Karpas-422 (cell line): ENCODE measurements at regions not wholly inside any gene's neighbourhood (a gene's known extent, or its start where the extent isn't known, plus 50 kb on each side); places are given as distances from the start of the nearest gene placed in this dataset.

ENCODE experiments used
- DNase-seq: peaks from one replicate; pipeline ENCODE4 v3.0.0-alpha.2; 2015
- H2AFZ ChIP-seq: fragments of 200-600 bp; sonication (generic); 2 replicates; pipeline ENCODE4 v1.6.1; 2014; ENCODE audit warnings: antibody characterized with exemption, low read length, mixed read lengths
- H3K27ac ChIP-seq: fragments of 200-600 bp; sonication (generic); 2 replicates; pipeline ENCODE4 v1.5.1; 2014; ENCODE audit warnings: mild to moderate bottlenecking, low read length, moderate library complexity
- H3K27me3 ChIP-seq: fragments of 200-600 bp; sonication (generic); 2 replicates; pipeline ENCODE4 v1.6.1; 2014; ENCODE audit warnings: low read length, mixed read lengths
- H3K36me3 ChIP-seq: fragments of 200-600 bp; sonication (generic); 2 replicates; pipeline ENCODE4 v1.6.1; 2014; ENCODE audit warnings: low read length, mixed read lengths; ENCODE audit not compliant: insufficient read depth
- H3K4me1 ChIP-seq: fragments of 200-600 bp; sonication (generic); 2 replicates; pipeline ENCODE4 v1.6.1; 2014; ENCODE audit warnings: mild to moderate bottlenecking, low read length, mixed read lengths
- H3K4me2 ChIP-seq: fragments of 200-600 bp; sonication (generic); 2 replicates; pipeline ENCODE4 v1.6.1; 2014; ENCODE audit warnings: low read length, low read depth, mild to moderate bottlenecking; ENCODE audit not compliant: poor library complexity, severe bottlenecking
- H3K4me3 ChIP-seq: fragments of 200-600 bp; sonication (generic); 2 replicates; pipeline ENCODE4 v1.5.1; 2014; ENCODE audit warnings: mild to moderate bottlenecking, antibody characterized with exemption, low read length, mixed read lengths
- H3K79me2 ChIP-seq: fragments of 200-600 bp; sonication (generic); 2 replicates; pipeline ENCODE4 v1.6.1; 2014; ENCODE audit warnings: mild to moderate bottlenecking, low read length, mixed read lengths
- H3K9ac ChIP-seq: fragments of 200-600 bp; sonication (generic); 2 replicates; pipeline ENCODE4 v1.6.0; 2014; ENCODE audit warnings: low read length
- H3K9me2 ChIP-seq: fragments of 200-600 bp; sonication (generic), shearing (Covaris generic); replicated peaks from 2 replicates; pipeline ENCODE4 v1.6.0; 2014; ENCODE audit warnings: mild to moderate bottlenecking, low read length, moderate library complexity; ENCODE audit not compliant: insufficient read depth
- H3K9me3 ChIP-seq: fragments of 300-700, 200-600 bp; sonication (generic); 2 replicates; pipeline ENCODE4 v1.6.1; 2014; ENCODE audit warnings: low read length, mixed read lengths
- H4K20me1 ChIP-seq: fragments of 200-600 bp; sonication (generic); 2 replicates; pipeline ENCODE4 v1.6.1; 2014; ENCODE audit warnings: mild to moderate bottlenecking, antibody characterized with exemption, low read length, low read depth; ENCODE audit not compliant: insufficient read depth

DNA sequence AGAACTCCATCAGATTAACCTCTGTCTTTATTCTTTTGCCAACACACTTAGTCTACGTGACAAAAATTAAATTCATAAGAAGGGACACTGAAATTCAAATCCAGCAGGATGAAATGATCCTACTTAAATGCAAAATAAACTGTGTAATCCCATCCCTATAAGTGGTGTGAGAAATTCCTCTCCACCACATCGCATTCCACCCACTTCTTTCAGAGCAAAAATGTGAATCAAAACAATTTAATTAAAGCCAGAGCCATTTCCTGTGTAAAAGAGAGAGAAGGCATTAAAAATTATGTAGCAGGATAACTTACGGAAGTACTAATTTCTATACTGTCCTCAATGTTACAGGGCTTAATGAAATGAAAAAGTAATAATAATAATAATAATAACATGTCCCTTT lies 844.3 kb downstream of the GALC start:
- no peak for DNase-seq
- H2AFZ ChIP-seq = no peak overlapping the region

DNA sequence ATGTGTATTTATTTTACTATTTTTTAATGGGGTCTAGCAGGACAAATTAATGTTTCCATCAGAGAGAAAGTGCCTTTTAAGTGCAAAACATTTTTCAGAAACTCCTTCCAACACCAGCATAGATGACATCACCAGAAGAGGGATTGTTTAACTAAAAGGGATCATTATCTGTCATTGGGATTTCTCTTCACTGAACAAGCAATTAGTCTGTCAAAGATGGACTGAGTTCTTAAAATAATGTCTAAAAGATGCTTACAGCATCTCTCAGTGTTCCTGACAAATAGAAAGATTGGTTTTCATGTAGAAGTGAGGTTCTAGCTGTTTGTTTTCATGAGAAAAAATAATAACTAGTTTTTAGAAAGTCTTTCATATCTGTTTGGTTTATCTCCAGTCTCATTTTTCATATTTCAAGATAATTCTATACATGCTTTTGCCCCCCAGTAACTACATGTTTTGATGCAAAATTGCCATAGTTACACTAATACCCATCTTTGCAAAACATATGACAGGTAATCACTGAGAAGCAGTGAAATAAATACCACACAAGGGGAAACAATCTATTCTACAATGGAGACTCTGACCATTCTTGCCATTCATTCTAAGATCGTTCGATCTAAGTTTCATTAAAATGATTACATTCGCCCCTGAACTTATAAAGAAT lies 850.3 kb downstream of the GALC start:
- Histone ChIP-seq H3K9ac (peak overlapping the region; percentile 42), H3K27me3 (no peaks in the 10 kb centered on the region), H4K20me1 (no peaks in the 10 kb centered on the region), H3K4me2 (peak overlapping the region; percentile 44), H3K36me3 (peaks cover 12% of the 10 kb centered on the region), H3K27ac (peak overlapping the region; percentile 99), H3K79me2 (peaks cover 6% of the 10 kb centered on the region), H3K9me2 (no peaks in the 10 kb centered on the region), H2AFZ (no peak overlapping the region), H3K4me1 (peaks cover 87% of the 10 kb centered on the region), H3K9me3 (no peaks in the 10 kb centered on the region), H3K4me3 (no peak overlapping the region)
- no peak for DNase-seq

More for the DNA sequence above, 844.3 kb downstream of the GALC start:
- peaks cover 98% of the 10 kb centered on the region for H3K4me1 ChIP-seq
- peaks cover 11% of the 10 kb centered on the region for H3K36me3 ChIP-seq
- no peak overlapping the region for H3K4me2 ChIP-seq
- no peaks in the 10 kb centered on the region for H3K9me2 ChIP-seq
- H4K20me1 ChIP-seq = no peaks in the 10 kb centered on the region
- H3K27me3 ChIP-seq = no peaks in the 10 kb centered on the region
- no peaks in the 10 kb centered on the region for H3K9me3 ChIP-seq
- H3K27ac ChIP-seq = peak overlapping the region; percentile 99
- H3K79me2 ChIP-seq = no peaks in the 10 kb centered on the region
- H3K4me3 ChIP-seq = no peak overlapping the region
- no peak overlapping the region for H3K9ac ChIP-seq

DNA sequence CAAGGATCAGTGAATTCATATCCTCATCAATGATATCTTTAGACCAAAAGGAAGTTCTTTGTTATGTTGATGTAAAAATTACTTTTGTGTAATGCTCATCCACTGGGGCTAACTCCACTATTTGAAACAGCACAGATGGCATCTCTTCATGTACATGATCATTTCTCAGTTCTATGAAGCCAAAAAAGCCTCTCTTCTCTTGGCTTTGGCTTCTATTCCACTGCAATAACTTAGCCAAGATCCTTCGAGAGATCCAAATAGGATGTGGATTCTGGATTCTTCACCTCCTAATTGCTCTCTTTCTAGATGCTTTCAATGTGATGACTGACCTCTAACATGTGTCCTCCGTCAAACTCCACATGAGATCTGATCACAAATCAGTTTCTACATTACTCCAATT lies 851.2 kb downstream of the GALC start:
- H3K27ac ChIP-seq = peak overlapping the region; percentile 99
- H3K36me3 ChIP-seq = peaks cover 19% of the 10 kb centered on the region
- peak overlapping the region; percentile 42 for H3K9ac ChIP-seq
- H4K20me1 ChIP-seq = no peaks in the 10 kb centered on the region
- H2AFZ ChIP-seq = no peak overlapping the region
- no peaks in the 10 kb centered on the region for H3K9me2 ChIP-seq
- H3K4me3 ChIP-seq = no peak overlapping the region
- H3K4me2 ChIP-seq = peak overlapping the region; percentile 44
- peaks cover 14% of the 10 kb centered on the region for H3K79me2 ChIP-seq
- H3K27me3 ChIP-seq = no peaks in the 10 kb centered on the region
- no peaks in the 10 kb centered on the region for H3K9me3 ChIP-seq
- DNase-seq = no peak
- H3K4me1 ChIP-seq = peaks cover 84% of the 10 kb centered on the region

DNA sequence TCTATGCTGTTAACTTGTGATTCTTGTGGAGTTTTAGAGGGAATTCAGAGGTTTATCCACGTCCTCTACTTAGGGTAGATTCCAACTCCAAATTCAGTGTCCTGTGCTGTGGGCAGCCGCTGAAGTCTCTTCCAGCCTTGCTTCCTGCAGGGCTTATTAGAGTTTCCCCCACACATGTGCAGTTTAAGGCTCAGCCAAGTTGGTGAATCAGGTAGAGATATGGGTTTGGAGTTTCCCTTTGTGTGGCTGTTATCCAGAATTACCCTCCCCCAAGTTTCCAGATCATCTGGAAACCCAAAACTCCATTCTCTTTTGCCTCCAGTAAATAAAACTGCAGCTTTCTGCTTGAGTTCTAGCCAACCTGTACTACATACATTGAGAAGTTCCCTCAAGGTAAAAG lies 853.7 kb downstream of the GALC start:
- no peaks in the 10 kb centered on the region for H3K9me3 ChIP-seq
- H3K79me2 ChIP-seq = peaks cover 23% of the 10 kb centered on the region
- peaks cover 78% of the 10 kb centered on the region for H3K4me1 ChIP-seq
- no peak overlapping the region for H2AFZ ChIP-seq
- H3K27me3 ChIP-seq = no peaks in the 10 kb centered on the region
- peak overlapping the region; percentile 99 for H3K27ac ChIP-seq
- H4K20me1 ChIP-seq = no peaks in the 10 kb centered on the region
- peak overlapping the region; percentile 20 for H3K9ac ChIP-seq
- no peak for DNase-seq
- peaks cover 25% of the 10 kb centered on the region for H3K36me3 ChIP-seq
- H3K4me3 ChIP-seq = no peak overlapping the region
- peak overlapping the region; percentile 5 for H3K4me2 ChIP-seq
- H3K9me2 ChIP-seq = no peaks in the 10 kb centered on the region

DNA sequence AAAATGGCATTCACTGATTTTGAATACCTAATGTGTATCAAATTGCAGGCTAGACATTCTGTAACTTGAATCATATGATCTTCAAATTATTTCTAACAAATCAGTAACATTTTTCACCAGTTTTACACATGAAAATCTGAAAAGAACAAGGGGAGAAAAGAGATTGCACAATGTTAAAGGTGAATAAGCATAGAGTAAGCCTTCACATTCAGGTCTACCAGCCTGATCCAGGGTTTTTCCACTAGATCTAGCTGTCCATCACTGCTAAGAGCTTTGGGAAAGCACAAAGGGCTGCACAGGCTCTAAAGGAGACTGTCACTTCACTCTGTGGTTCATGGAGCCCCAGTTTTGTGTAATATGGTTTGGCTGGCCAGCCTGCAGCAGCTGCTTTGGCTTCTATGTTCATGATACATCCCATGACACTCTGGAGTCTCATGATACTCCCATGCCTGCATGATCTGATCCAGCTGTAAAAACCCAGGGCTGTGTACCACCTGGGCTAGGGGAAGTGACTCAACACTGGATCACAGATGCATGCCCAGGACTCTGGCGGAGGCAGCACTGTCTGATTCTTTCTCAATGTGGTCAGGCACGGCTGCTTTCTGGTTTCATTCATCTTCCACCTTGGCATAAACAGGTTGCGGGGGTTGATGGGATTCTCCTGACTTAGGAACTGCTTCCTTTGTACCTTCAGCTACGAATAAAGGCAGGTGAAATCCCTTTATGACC lies 859.7 kb downstream of the GALC start:
- peak overlapping the region; percentile 49 for H3K4me3 ChIP-seq
- peaks cover 17% of the 10 kb centered on the region for H3K36me3 ChIP-seq
- H3K4me1 ChIP-seq = peaks cover 86% of the 10 kb centered on the region
- no peaks in the 10 kb centered on the region for H4K20me1 ChIP-seq
- H2AFZ ChIP-seq = no peak overlapping the region
- H3K9me3 ChIP-seq = no peaks in the 10 kb centered on the region
- peak overlapping the region; percentile 63 for H3K9ac ChIP-seq
- peak; percentile 96 for DNase-seq
- H3K27me3 ChIP-seq = no peaks in the 10 kb centered on the region
- peak overlapping the region; percentile 79 for H3K4me2 ChIP-seq
- peaks cover 27% of the 10 kb centered on the region for H3K79me2 ChIP-seq
- H3K9me2 ChIP-seq = no peaks in the 10 kb centered on the region
- peak overlapping the region; percentile 99 for H3K27ac ChIP-seq

DNA sequence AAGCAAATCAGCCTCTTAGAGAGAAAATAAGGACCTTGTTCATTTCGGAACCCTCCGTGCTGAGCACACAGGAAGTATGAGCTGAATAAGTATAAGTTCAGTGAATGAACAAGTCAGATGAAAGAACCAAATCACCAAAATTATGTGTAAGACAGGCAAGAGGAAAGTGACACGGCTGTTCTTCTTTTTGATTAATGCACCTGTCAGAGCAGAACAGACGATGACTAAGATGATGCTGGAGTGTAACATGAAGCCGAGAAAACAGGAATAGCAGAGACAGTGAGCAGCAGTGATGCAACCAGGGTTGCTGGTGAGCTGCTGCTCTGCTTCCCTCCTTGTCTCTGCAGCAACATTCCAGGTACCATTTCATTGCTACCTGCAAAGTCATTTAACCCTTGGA lies 861.1 kb downstream of the GALC start:
- no peaks in the 10 kb centered on the region for H4K20me1 ChIP-seq
- H3K9me3 ChIP-seq = no peaks in the 10 kb centered on the region
- H3K4me2 ChIP-seq = peak overlapping the region; percentile 79
- H3K36me3 ChIP-seq = peaks cover 11% of the 10 kb centered on the region
- DNase-seq = peak; percentile 98
- peak overlapping the region; percentile 99 for H3K27ac ChIP-seq
- H3K27me3 ChIP-seq = no peaks in the 10 kb centered on the region
- peaks cover 91% of the 10 kb centered on the region for H3K4me1 ChIP-seq
- H3K4me3 ChIP-seq = peak overlapping the region; percentile 59
- peak overlapping the region; percentile 82 for H3K9ac ChIP-seq
- no peaks in the 10 kb centered on the region for H3K9me2 ChIP-seq
- H3K79me2 ChIP-seq = peaks cover 25% of the 10 kb centered on the region
- no peak overlapping the region for H2AFZ ChIP-seq

DNA sequence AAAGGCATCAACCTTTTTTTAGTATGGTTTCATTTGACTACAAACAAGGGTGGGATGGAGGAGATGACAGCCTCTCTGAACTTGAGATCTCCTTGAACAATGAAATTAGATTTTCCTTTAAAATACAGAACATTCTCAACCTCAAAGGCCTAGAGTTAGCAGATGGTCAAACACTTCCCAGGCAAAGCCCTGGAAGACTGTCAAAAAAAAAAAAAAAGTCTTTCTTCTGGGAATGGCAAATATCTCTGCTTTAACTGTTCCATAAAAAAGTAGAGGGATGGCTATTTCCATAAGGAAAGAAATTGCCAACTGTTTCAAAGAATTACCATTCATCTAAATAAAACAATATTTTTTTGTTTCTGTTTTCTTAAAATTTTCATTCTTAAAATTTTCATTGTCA lies 870.8 kb downstream of the GALC start:
- Histone ChIP-seq H4K20me1 (no peaks in the 10 kb centered on the region), H3K4me3 (peak overlapping the region; percentile 44), H3K9me3 (no peaks in the 10 kb centered on the region), H3K4me2 (peak overlapping the region; percentile 71), H3K9me2 (no peaks in the 10 kb centered on the region), H3K4me1 (peaks cover 84% of the 10 kb centered on the region), H2AFZ (no peak overlapping the region), H3K79me2 (peaks cover 3% of the 10 kb centered on the region), H3K9ac (peak overlapping the region; percentile 65), H3K27me3 (no peaks in the 10 kb centered on the region), H3K27ac (peak overlapping the region; percentile 99), H3K36me3 (peaks cover 29% of the 10 kb centered on the region)
- peak; percentile 86 for DNase-seq

DNA sequence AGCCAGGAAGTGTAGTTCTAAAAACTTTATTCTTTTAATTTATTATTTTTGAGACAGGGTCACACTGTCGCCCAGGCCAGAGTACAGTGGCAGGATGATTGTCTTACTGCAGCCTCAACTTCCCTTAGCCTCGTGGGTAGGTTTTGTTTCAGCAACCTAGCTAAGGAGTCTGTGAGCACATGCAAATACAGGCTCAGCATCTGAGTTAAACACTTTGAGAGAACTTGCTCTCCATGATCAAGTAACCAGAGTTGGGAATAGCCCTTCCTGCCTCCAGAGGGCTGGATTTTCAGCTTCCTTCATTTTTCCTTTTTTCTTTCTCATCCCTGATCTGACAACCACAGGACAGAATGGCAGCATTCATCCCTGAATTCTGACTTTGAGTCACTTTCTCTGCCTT lies 871.3 kb downstream of the GALC start:
- H3K27me3 ChIP-seq = no peaks in the 10 kb centered on the region
- peaks cover 32% of the 10 kb centered on the region for H3K36me3 ChIP-seq
- peaks cover 81% of the 10 kb centered on the region for H3K4me1 ChIP-seq
- H3K9ac ChIP-seq = peak overlapping the region; percentile 65
- H3K4me2 ChIP-seq = peak overlapping the region; percentile 71
- peak overlapping the region; percentile 44 for H3K4me3 ChIP-seq
- no peaks in the 10 kb centered on the region for H3K9me2 ChIP-seq
- peak overlapping the region; percentile 99 for H3K27ac ChIP-seq
- no peak overlapping the region for H2AFZ ChIP-seq
- 0 out of 2 replicates have a peak, but pooled peaks cover 3% of the 10 kb centered on the region for H3K9me3 ChIP-seq
- DNase-seq = peak; percentile 93
- peaks cover 7% of the 10 kb centered on the region; the same call in 1 of the 2 replicates for H3K79me2 ChIP-seq
- H4K20me1 ChIP-seq = no peaks in the 10 kb centered on the region
